Prostate gland (tissue), 1 donor: ENCODE measurements at regions not wholly inside any gene's neighbourhood (a gene's known extent, or its start where the extent isn't known, plus 50 kb on each side); places are given as distances from the start of the nearest gene placed in this dataset.

Experiments used
- POLR2A ChIP-seq: fragments of 450-650 bp; IDR thresholded peaks from one replicate; pipeline ENCODE4 v1.6.1; 2016; ENCODE audit warnings: antibody characterized with exemption, mild to moderate bottlenecking
- POLR2AphosphoS5 ChIP-seq: sonication (generic); formaldehyde crosslinking; IDR thresholded peaks from one replicate; pipeline ENCODE4 v1.6.1; 2017; ENCODE audit warnings: antibody characterized with exemption

DNA sequence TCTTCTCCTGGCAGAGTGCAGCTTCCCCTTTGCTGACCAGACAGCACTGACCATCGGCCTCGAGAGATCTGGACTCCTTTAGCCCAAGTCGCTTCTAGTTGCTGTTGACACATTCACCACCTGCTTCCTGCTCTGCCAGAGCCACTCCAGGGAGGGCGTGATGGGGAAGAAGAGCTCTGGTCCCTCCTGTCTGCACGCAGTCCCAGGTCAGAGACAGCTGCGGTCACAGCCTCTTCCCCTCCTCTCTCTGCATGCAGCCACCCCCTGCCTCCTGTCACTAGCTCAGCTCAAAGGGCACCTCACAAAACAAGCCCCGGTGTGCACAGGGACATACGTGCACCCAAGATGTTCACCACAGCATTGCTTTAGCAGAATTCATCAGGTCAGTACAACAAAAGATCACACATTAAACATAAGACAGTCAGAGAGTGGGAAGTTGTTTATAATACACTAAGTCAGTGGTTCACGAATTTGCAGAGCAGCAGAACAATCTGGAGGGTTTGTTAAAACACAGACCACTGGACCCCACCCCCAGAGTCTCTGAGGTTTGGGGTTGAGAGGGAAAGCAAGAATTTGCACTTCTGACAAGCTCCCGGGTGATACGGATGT, 132.9 kb downstream of the SYF2 start:
- TF ChIP-seq POLR2AphosphoS5 (no peak), POLR2A (no peak)
